HG03196 (cell line): ENCODE measurements at regions not wholly inside any gene's neighbourhood (a gene's known extent, or its start where the extent isn't known, plus 50 kb on each side); places are given as distances from the start of the nearest gene placed in this dataset.

Experiments used
- ATAC-seq: cut with Tn5 transposase; IDR thresholded peaks from one replicate; pipeline ENCODE4 v1.9.1; 2021; ENCODE audit not compliant: unreplicated experiment

DNA sequence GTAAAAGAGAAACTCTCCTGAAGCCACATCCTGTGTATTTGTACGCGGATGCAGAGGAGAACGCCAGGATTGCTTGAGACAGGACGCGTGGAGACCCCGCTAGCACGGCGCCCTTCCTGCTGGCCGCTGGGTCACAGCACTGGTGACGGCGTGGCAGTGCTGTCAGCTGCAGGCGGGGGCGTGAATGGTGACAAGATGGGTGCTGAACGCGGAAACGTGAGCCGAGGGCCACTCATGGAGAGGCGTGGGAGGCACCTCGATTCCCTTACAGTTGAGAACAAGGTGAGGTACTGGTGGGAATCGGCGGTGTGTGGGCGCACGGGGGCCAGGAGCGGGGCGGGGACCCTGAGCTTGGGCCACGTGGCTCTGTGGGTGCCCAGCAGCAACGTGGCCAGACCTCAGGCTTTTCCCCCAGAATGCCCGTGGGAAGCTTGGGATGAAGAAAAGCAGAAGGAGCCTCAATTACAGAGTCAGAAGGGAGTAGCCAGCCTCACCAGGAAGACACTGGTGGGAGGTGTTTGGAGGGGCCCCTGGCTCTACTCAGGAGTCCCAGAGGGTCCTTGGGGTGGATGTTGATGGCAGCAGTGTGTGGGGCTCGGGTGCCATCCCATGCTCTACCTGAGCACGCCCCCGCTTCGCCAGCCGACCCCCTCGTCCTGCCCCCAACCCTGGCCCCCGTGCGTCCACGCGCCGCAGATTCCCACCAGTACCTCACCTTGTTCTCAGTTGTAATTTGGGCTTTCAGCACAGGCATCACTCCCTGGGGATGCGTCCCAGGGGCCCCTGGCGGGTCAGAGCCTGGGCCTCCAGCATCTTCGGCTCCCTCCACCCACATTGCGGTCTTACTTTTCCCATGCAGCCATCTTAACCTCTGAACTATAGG, 208.4 kb upstream of the TCERG1L start:
- no peak for ATAC-seq

DNA sequence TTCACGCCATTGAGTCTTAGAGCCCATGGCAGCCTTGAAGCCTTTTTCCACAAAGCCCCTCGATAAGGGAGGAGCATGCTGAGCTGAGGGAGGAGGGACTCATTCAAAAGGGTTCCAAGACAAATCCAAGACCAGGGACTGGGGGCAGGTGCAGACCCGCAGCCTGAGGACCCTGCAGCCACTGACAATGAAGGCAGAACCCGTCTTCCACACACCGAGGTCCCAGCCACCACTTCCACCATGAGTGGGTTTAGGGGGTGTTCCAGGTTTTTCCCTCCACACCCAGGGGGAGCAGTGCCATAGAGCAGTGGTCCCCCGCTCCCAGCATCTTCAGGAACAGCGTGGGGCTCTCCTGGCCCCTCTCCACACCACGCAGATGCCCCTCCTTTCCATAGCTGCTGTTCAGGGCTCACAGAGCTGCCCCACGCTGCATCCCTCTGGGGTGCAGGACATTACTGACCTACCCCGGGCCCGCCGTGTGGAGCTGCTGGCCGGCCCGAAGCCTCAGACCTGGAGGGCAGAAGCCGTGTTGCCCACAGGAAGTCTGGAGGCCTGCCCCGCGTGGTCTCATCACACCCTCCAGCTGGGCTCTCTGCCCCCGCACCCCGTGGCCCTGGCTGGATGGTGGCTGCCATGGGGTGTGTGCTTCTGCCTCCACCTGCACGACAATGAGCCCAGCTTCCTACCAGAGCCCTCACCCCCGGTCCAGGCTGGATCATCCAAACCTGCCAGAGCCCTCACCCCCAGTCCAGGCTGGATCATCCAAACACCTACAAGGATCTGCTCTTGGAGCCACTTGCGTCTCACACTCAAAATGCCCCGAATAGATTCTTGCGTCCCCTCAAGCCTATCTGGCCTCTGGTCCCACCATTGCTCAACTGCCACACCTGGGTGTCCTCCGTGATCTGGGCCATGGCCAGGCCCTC, 220.0 kb upstream of the TCERG1L start:
- ATAC-seq: no peak

DNA sequence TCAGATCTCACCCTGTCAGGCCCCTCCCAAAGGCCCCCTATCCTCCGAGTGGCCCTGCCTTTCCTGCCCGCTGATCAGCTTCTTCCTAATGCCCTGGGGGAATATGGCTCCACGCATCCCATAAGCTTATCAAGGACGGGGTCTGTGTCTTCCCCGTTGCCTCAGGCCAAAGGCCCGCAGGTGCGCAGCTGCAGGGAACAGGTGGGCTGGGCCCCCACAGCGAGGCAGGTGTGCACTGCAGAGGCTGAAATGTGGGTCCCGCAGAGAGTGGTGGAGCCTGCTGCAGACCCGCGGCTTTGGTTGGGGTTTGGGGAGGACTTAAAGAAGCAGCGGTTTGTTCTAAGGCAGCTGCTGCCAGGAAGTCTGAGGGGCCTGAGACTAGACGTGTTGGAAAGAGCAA, 220.8 kb upstream of the TCERG1L start:
- ATAC-seq: no peak

DNA sequence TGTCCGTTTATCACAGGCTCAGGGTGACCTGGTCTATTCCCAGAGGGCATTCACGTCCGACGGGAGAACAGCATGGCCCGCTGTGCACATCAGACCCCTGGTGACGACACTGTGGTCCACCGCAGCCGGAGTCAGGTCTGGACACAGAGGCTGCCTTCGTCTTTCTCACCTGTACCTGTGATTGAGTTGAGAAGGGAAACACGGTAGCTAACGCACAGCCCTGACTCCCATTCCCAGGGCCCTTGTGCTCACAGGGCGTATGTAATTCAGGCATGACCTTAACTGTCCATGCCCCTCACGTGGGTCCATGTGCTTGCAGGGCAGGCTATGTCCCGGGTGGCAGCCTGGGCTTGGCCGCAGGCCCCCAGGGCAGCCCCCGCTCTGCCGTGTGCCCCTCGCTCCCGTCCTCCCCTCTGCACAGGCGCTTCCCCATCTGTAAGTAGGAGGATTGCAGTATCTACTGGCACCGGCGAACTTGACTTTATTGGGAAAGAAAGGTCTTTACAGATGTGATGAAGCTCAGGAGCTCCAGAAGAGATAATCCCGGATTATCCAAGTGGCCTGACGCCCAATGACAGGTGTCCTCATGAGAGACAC, 221.3 kb upstream of the TCERG1L start:
- ATAC-seq: no peak

DNA sequence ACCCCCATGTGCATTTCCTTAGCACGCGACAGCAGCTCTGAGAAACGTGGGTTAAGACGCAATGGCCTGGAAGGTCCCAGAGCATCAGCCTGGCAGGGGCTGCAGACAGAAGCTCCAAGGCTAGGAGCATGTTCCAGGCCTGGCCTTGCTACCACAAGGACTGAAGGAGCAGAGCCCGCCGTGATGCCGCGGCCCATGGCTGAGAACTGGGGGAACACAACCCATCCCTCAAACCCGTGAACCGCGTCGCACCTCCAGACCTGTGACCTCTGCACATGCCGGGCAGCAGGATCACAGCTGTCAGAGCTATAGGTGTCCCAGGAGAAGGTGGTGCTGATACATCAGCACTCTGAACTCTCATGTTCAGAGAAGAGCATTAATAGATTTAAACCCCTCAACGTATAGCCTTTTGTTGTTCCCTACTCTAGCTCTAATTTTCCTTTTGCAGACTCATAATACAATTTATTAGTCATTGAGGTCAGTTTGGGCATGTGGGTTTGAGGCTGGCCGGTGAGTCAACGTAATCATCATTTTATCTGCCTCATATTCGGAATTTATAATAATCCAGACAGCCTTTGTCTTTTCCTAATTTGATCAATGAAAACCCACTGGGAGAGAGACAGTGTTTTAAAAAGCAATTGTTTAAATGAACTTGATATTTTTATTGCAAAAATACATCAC, 222.5 kb upstream of the TCERG1L start:
- no peak for ATAC-seq

DNA sequence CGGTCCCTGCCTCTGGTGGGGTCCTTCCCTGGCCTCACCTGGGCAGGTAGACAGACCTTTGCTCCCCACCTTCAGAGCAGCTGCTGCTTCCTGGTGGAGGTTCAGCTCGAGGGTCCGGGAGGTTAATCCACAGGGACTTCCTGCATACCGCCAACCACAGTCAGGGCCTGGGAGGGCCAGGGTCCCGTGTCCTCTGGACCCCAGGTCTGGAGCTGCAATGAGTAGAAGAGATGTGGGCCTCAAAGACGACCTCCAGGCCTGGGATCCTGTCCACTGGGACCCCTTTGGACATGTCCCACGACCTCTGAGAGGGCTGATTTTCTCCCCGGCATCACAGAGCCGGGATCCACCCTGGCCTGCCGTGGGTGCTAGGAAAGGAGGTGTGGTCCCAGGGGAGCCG, 223.3 kb upstream of the TCERG1L start:
- ATAC-seq: no peak

DNA sequence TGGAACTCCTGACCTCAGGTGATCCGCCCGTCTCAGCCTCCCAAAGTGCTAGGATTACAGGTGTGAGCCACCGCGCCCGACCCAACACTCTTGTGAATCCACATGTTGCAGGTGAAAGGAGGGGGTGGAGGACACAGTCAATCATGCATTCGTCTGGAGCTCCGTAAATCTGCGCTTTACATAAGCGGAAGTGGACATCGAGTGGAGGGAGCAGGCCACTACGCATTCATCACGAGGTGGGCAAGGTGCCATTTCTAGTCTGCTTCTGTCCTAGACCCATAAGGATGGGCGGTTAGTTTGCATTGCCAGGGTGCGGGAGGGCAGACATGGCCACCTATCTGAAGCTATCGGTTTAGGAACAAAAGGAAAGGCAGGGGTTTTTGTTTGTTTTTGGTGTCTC, 225.2 kb upstream of the TCERG1L start:
- no peak for ATAC-seq

DNA sequence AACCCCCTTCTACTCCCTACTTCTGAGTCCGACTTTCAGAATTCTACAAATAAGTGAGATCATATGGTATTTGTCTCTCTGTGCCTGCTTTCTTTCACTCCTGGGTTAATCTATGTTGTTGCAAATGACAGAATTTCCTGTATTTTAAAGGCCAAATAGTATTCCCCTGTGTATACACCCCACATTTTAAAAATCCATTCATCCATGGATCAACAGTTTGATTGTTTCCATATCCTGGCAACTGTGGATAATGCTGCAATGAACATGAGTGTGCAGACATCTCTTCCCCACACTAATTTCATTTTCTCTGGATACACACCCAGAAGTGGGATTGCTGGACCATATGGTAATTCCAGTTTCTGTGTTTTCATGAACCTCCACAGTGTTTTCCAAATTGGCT, 225.8 kb upstream of the TCERG1L start:
- no peak for ATAC-seq

DNA sequence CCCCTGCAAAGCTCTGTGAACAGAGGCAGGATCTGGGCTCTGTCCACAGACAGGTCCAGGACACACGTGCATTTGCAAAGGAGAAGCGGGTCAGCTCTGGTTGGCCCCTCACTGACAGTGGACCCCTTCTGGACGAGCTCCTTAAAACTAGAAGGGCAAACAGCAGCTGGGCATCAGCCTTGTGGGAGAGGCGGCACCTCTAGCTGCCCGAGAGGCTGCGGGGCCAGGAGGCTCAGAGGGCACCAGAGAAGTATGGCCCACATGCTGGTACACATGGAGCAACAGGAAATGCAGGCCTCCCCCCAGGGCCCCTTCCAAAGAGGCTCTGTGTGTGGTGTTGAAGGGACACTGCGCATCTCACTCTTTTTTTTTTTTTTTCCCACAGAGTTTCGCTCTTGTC, 233.0 kb upstream of the TCERG1L start:
- ATAC-seq: no peak

DNA sequence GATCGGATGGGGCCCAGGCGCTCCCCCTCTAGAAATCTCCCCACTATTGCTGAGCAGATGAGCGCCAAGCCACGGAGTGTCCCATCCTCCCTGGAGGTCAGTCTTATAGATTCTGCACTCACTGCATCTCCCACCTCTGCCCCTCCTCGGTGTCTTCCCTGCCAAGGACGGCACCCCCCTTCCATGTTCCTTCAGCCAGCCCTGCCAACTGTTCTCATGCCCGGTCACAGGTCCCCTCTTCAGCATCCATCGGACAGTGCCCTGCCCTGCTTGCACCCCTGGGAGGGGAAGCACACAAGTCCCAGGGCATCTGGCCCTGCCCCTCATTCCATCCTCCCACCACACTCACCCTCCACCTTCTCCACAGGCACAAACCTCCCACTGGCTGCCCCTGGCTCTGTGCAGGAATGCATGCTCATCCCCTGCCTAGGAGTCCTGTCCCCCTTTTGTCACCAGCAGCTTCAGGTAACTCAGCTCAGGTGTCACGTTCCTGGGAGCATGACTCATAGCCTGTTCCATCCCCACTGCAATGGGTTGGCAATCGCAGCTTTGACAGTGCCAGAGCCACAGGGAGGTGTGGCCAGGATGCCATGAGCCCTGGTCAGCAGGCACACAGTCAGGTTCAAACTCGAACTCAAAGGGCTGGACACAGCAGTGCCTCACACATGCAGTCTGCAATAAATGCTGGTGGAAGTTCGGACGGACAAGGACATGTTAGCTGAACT, 234.7 kb upstream of the TCERG1L start:
- ATAC-seq: no peak

DNA sequence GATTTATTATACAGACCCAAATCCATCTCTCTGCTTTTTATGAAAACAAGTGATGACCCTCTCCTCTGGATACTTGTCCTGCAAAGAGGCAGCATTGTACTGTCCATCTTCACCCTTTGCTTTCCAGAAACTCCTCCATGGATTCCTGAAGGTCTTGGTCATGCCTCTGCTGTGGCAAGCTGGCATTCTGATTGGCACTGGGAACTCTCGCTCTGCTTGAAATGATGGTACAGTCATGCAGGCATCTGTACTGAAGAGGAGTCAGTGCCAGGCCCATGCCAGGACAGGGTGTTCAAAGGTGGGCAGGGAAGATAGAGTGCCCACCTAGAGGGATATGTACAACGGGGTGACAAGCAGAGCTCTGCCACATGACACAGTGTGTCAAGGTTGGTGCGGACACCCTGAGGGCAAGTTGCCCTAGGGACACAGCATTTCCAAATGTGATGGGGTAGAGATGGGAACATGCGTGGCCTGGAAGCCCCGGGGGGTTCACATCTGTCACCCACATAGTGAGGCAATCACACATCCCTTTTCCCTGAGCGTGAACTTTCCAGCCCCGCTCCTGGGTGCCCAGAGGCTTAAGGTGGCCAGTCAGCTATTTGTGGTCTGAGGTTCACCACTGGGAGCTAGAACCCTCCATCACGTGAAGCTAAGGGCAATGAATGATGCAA, 235.7 kb upstream of the TCERG1L start:
- ATAC-seq: no peak

DNA sequence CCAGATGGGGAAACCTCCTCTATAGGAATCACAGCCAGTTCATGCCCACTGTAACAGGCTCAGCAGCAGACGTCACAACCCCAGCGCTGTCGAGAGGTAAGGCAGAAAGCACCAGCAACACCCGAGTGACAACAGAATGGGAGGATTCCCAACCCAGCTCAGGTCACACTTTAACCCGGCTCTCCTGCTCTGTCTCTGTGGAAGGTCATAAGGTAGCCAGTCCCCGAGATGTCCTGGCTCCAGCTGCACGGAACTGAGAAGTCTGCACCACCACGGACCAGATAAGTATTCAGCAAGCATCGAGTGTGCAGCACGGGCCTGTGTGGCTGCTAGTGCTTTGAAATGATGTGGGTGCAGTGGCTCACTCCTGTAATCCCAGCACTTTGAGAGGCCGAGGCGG, 236.7 kb upstream of the TCERG1L start:
- no peak for ATAC-seq

DNA sequence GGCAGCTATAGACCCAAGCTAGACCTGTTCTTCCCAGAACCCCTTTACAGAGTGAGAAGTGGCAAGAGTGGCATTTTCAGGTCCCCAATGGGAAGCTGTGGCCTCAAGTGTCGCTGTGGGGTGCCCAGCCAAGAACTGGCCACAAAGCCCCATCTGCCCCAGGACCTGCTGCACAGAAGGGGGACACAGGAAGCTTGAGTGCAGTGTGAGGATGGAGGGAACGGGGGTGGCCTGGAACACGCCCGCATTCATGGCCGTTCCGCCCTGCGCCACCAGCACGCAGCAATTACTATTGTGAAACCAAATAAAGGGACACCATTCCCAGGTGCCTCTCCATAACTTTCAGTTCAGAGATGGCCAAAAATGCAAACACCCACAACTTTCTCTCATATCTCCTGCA, 237.6 kb upstream of the TCERG1L start:
- ATAC-seq: no peak

DNA sequence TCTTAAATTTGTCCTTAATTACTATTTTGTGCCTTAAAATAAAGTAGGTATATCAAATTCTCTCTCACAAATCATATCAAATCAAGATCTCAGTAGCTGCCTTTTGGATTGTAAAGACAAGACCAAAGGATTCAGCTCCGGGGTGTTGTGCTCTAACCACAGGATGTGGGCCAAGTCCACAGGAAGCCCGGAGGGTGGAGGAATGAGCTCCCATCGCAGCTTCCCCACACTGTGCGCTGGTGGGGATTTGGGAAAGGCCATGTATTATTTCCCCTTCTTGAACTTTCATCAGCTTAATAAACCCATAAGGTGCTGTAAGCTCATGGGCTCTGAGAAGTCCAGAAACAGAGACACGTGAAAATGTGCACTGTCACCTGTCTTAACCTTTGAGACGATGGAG, 241.6 kb upstream of the TCERG1L start:
- ATAC-seq: no peak

DNA sequence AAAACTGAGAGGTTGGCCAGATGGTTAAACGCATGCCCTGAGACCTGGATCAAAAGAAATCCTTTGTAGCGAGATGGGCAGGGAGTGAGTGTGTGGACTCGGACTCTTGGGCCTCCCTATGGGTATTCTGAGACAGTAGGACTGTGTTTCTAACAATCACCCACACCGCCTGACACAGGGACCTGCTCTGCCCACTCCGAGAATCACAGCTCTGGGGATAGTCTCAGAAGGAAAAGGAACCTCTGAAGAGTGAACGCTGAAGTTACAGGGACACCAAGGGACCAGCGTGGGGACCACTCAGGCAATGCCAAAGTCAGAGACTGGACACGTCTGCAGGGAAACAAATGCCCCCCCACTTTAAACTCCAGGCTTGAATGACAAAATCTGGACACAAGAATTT, 242.1 kb upstream of the TCERG1L start:
- no peak for ATAC-seq

DNA sequence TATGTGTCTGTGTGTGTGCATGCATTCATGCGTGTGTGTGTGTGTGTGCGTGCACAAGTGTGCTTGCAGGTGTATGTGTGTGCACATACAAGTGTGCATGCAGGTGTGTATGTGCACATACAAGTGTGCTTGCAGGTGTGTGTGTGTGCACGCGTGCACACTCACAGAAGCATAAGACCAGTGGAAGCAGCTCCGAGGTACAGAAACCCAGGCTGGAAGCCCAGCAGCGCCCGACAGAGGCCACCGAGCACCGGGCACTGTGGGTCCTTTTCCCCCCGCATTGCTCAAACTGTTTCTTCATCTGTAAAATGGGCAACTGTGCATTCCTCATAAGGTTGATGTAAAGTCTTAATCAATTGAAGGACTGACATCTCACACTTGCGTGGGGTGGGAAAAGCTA, 243.3 kb upstream of the TCERG1L start:
- no peak for ATAC-seq

DNA sequence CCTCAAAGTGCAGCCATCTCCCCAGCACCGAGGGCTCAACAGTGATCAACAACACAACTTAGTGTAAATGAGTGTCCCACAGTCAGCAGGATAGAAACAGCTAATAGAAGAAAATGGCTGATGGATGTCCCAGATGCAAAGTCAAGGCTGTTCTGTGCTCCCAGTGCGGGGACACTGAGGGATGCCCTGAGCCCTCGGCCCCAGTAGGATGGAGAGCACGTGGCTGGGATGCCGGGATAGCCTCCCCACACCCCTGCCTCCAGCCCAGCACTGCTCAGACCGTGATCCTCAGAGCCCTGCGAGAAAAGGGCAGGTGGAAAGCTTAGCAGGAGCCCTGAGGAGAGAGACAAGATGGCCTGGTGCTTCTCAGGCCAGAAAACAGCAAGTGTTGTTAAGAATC, 243.9 kb upstream of the TCERG1L start:
- ATAC-seq: no peak

DNA sequence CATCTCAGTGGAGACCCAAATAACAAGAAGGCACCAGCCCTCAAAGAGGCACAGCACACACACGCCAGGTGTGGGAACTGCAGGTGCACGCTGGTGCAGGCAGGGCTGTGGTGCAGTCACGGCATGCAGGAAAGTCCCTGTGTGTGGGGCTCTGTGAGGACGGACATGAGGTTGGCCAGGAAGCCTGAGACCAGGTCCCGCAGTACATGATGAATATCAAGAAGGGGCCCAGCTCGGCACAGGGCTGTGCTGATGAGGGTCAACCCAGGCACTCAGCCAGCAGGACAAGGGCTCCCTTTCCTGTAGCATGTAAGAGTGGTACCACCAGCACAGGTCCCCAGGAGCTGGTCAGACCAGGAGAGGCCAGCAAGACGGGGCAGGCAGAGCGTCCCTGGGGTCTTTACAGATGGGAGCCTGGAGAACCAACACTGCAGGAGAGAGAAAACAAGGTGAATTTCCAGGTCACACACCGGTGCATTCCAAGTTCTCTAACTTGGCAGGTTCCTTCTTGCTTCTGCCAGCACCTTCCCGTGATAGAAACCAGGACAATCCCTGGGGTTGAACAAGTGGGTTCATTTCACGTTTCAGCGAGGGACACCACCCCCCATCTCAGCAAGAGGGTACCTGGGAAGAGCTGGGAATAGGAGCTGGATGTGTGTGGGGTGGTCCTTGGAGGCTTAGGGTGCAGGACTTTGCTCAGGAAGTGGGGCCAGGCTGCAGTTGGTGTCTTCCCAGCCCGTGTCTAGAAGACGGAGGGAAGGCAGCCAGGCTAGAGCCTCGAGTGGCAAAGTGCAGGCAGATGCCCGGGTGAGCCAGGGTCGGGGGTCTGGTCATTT, 244.8 kb upstream of the TCERG1L start:
- no peak for ATAC-seq

DNA sequence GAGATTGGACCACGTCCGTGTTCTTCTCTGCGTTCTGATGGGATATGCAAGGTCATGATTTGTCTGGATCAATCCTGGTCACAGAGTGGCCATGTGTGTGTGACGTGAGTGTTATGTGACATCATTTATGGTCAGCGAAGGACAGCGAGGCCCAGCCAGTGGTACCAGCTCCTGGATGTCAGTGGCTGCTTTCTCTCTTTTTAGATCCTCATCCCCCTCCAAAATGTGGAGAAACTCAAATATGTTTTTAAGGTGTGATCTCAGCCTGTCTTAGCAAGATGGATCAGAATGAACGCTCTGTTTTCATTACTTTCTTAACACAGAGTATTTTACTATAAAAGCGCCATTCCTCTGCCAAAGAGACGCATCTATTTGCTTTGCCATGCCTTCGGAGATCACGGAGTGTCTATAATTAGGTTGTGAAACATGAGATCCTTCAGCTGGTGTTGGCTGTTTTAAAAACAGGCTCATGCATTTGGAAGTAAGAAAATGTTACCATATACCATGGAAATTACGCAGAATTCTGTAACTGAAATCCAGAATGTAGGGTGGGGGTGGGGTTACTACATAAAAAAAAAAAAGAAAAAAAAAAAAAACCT, 245.5 kb upstream of the TCERG1L start:
- ATAC-seq: no peak
